CD4-positive, alpha-beta T cell treated with Interleukin-21 for 1 hour (primary cell): ENCODE measurements at regions not wholly inside any gene's neighbourhood (a gene's known extent, or its start where the extent isn't known, plus 50 kb on each side); places are given as distances from the start of the nearest gene placed in this dataset.

Source experiments
- DNase-seq: peaks from one replicate; pipeline ENCODE4 v3.0.0-alpha.2; 2020

GRCh38 chr6:33950891-33951889, 147.4 kb upstream of the MLN start:
- no peak for DNase-seq

GRCh38 chr6:33950472-33950881, 146.7 kb upstream of the MLN start:
- no peak for DNase-seq

GRCh38 chr6:33949877-33950435, 146.2 kb upstream of the MLN start:
- DNase-seq, result no peak

- no peak for DNase-seq
Measured at GRCh38 chr6:33949111-33949510, 145.3 kb upstream of the MLN start.

- no peak for DNase-seq
Measured at GRCh38 chr6:33947916-33948594, 144.3 kb upstream of the MLN start.

GRCh38 chr6:33947047-33947446, 143.2 kb upstream of the MLN start:
- DNase-seq, result no peak

- DNase-seq, result no peak
Measured at GRCh38 chr6:33945931-33946330, 142.1 kb upstream of the MLN start.

- no peak for DNase-seq
Measured at GRCh38 chr6:33944686-33945411, 141.0 kb upstream of the MLN start.

- no peak for DNase-seq
Measured at GRCh38 chr6:33936886-33937285, 133.1 kb upstream of the MLN start.

- no peak for DNase-seq
Measured at GRCh38 chr6:33935439-33936080, 131.8 kb upstream of the MLN start.

GRCh38 chr6:33934731-33935270, 131.0 kb upstream of the MLN start:
- DNase-seq, result no peak

- DNase-seq, result no peak
Measured at GRCh38 chr6:33933101-33933500, 129.3 kb upstream of the MLN start.

- no peak for DNase-seq
Measured at GRCh38 chr6:33931799-33932198, 128.0 kb upstream of the MLN start.

- DNase-seq, result no peak
Measured at GRCh38 chr6:33929575-33930288, 125.9 kb upstream of the MLN start.

GRCh38 chr6:33927616-33928015, 123.8 kb upstream of the MLN start:
- DNase-seq, result no peak

- DNase-seq, result no peak
Measured at GRCh38 chr6:33927112-33927511, 123.3 kb upstream of the MLN start.

- DNase-seq, result no peak
Measured at GRCh38 chr6:33926451-33926850, 122.6 kb upstream of the MLN start.

GRCh38 chr6:33925936-33926335, 122.1 kb upstream of the MLN start:
- DNase-seq, result no peak

GRCh38 chr6:33925210-33925609, 121.4 kb upstream of the MLN start:
- no peak for DNase-seq

- DNase-seq, result no peak
Measured at GRCh38 chr6:33924681-33925080, 120.9 kb upstream of the MLN start.

- DNase-seq, result no peak
Measured at GRCh38 chr6:33923857-33924514, 120.2 kb upstream of the MLN start.
